Tibial artery (tissue), 4 donors: ENCODE measurements at regions not wholly inside any gene's neighbourhood (a gene's known extent, or its start where the extent isn't known, plus 50 kb on each side); places are given as distances from the start of the nearest gene placed in this dataset.

Experiments
- DNase-seq, 2 donors: peaks; one replicate each; pipeline ENCODE4 v3.0.0-alpha.2; 2019
- H3K27ac ChIP-seq, 2 donors: fragments of 200-600 bp; sonication (generic) in 1 of 2; 1 replicate in 1 of 2; 2 replicates in 1 of 2; pipeline ENCODE4 v1.5.1; 2018 to 2019; ENCODE audit warnings: mild to moderate bottlenecking in 1 of 2
- H3K27me3 ChIP-seq, 2 donors: fragments of 200-600 bp; sonication (generic) in 1 of 2; one replicate each; pipeline versions ENCODE4 v1.5.1 to v1.6.0; 2016 to 2019
- H3K36me3 ChIP-seq, 3 donors: fragments of 200-600 bp; sonication (generic) in 2 of 3; one replicate each; pipeline ENCODE4 v1.5.1; 2016 to 2019; ENCODE audit warnings: mild to moderate bottlenecking in 2 of 3
- H3K4me1 ChIP-seq, 4 donors: fragments of 200-600 bp; sonication (generic) in 2 of 4; 1 replicate in 3 of 4; 2 replicates in 1 of 4; pipeline ENCODE4 v1.5.1; 2016 to 2019
- H3K4me3 ChIP-seq, 2 donors: fragments of 200-600 bp; sonication (generic) in 1 of 2; 1 replicate in 1 of 2; 2 replicates in 1 of 2; pipeline ENCODE4 v1.5.1; 2018 to 2019; ENCODE audit warnings: mild to moderate bottlenecking in 2 of 2
- H3K9me3 ChIP-seq, 3 donors: fragments of 200-600 bp; sonication (generic) in 1 of 3; one replicate each; pipeline ENCODE4 v1.5.1; 2016 to 2019
- intact Hi-C: fragments of 100-400 bp; cut with DNase I; formaldehyde crosslinking; loops from one replicate; pipeline ENCODE4 v1.15.0; 2023; ENCODE audit warnings: low total_unique reads
- TF ChIP-seq, protein P1 (sequence below), 2 experiments: fragments of 200-600 bp in 1 of 2; fragments of 450-650 bp in 1 of 2; IDR thresholded peaks; one replicate each; pipeline ENCODE4 v1.5.1; 2017 to 2019; ENCODE audit warnings: antibody characterized with exemption in 2 of 2, mild to moderate bottlenecking in 1 of 2, moderate library complexity in 1 of 2

DNA sequence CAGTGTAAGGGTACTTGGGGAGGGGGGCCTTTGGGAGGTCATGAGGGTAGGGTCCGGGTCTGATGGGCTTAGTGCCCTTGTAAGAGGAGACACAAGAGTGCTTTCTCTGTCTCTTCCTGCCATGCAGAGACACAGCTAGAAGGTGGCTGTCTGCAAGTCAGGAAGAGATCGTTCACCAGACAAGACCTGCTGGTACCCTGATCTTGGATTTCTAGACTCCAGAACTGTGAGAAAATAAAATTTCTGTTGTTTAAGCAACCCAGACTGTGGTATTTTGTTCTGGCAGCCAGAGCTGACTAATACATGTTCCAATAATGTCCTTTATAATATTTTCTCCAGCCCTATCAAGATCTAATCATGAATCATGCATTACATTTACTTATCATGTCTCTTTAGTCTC lies 130.0 kb upstream of the VEPH1 start:
- DNase-seq = no peak
- H3K27me3 ChIP-seq = no peaks in the 10 kb centered on the region
- H3K4me1 ChIP-seq = peaks cover 0 to 10% (median 0%) of the 10 kb centered on the region in 4 donors
- TF ChIP-seq, protein P1, sequence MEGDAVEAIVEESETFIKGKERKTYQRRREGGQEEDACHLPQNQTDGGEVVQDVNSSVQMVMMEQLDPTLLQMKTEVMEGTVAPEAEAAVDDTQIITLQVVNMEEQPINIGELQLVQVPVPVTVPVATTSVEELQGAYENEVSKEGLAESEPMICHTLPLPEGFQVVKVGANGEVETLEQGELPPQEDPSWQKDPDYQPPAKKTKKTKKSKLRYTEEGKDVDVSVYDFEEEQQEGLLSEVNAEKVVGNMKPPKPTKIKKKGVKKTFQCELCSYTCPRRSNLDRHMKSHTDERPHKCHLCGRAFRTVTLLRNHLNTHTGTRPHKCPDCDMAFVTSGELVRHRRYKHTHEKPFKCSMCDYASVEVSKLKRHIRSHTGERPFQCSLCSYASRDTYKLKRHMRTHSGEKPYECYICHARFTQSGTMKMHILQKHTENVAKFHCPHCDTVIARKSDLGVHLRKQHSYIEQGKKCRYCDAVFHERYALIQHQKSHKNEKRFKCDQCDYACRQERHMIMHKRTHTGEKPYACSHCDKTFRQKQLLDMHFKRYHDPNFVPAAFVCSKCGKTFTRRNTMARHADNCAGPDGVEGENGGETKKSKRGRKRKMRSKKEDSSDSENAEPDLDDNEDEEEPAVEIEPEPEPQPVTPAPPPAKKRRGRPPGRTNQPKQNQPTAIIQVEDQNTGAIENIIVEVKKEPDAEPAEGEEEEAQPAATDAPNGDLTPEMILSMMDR (IDR thresholded peaks at IDR 0.05) = no peak
- no peak overlapping the region for H3K4me3 ChIP-seq
- intact Hi-C loops = no loop called here
- no peaks in the 10 kb centered on the region for H3K36me3 ChIP-seq
- no peak overlapping the region for H3K27ac ChIP-seq
- peaks cover 0 to 10% (median 0%) of the 10 kb centered on the region in 3 donors for H3K9me3 ChIP-seq

DNA sequence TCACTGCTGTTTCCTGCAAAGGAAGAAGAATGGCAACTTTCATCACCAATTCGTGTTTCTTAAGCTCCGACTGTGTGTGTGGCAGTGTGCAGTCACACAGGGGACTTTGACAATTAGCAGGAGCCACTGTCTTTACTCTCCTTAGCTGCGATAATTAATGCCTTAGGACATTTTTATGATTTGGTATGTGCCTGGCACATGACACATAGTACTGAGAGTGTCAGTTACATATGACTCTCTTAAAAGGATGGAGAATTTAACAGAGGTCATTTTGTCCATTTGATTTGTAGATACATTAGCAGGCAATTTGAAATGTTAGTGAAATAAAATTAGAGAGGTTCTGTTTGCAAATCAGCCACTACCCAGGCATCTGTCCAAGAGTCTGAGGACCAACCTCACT lies 128.9 kb upstream of the VEPH1 start:
- H3K27ac ChIP-seq = no peak overlapping the region
- no peaks in the 10 kb centered on the region for H3K27me3 ChIP-seq
- H3K4me3 ChIP-seq = no peak overlapping the region
- TF ChIP-seq, protein P1 (IDR thresholded peaks at IDR 0.05) = no peak
- H3K4me1 ChIP-seq = peaks cover 0 to 10% (median 0%) of the 10 kb centered on the region in 4 donors
- no peak for DNase-seq
- no peaks in the 10 kb centered on the region for H3K36me3 ChIP-seq
- intact Hi-C loops = no loop called here
- H3K9me3 ChIP-seq = no peaks in the 10 kb centered on the region

- TF ChIP-seq, protein P1 (IDR thresholded peaks at IDR 0.05) = no peak
- no peak overlapping the region for H3K27ac ChIP-seq
- H3K4me3 ChIP-seq = no peak overlapping the region
- H3K36me3 ChIP-seq = no peaks in the 10 kb centered on the region
- no peak for DNase-seq
- intact Hi-C loops = no loop called here
- no peaks in the 10 kb centered on the region for H3K9me3 ChIP-seq
- no peaks in the 10 kb centered on the region for H3K27me3 ChIP-seq
- peaks cover 0 to 10% (median 0%) of the 10 kb centered on the region in 4 donors for H3K4me1 ChIP-seq
These were observed 128.3 kb upstream of the VEPH1 start for GRCh38 chr3:157631478-157631877.

- H3K9me3 ChIP-seq = no peaks in the 10 kb centered on the region
- no peak for DNase-seq
- H3K27ac ChIP-seq = no peak overlapping the region
- H3K4me3 ChIP-seq = no peak overlapping the region
- intact Hi-C loops = no loop called here
- no peaks in the 10 kb centered on the region for H3K4me1 ChIP-seq
- no peaks in the 10 kb centered on the region for H3K36me3 ChIP-seq
- H3K27me3 ChIP-seq = no peaks in the 10 kb centered on the region
- TF ChIP-seq, protein P1 (IDR thresholded peaks at IDR 0.05) = no peak
These were observed 123.6 kb upstream of the VEPH1 start for GRCh38 chr3:157626817-157627216.

DNA sequence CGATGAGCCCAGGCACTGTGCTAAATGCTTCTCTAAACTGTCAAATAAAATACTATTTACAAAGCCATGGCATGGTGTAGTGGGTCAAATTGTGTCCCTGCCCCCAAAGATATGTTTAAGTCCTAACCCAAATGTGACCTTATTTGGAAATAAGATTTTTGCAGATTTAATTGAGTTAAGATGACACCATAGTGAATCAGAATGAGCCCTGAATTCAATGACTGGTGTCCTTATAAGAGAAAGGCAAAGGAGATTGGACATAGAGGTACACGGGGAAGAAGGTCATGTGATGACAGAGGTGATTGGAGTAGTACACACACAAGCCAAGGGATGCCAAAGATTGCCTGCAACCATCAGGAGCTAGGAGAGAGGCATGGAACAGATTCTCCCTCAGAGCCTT lies 121.6 kb upstream of the VEPH1 start:
- Histone ChIP-seq H3K4me3 (no peak overlapping the region), H3K27me3 (no peaks in the 10 kb centered on the region), H3K27ac (no peak overlapping the region), H3K4me1 (no peaks in the 10 kb centered on the region), H3K36me3 (no peaks in the 10 kb centered on the region), H3K9me3 (no peaks in the 10 kb centered on the region)
- TF ChIP-seq, protein P1 (IDR thresholded peaks at IDR 0.05) = no peak
- DNase-seq = no peak
- intact Hi-C loops = no loop called here

DNA sequence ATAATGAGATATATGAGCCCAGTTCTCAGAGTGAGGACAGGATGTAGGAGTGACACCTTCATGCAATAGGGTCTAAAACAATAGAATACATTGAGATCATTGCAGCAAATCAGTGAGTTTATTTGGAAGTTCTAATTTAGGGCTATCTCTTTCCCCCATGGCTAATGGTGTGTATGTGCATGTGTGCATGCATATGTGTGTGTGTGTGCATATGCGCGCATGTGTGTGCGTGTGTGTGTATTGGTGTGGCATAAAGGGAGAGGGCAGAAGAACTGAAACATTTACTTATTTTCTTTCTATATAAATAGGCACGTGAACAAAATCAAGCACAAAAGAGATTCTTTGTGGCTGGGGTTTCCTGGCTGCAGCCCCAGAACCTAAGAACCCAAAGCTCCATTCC lies 115.7 kb upstream of the VEPH1 start:
- Histone ChIP-seq H3K4me3 (no peak overlapping the region), H3K27me3 (no peaks in the 10 kb centered on the region), H3K9me3 (no peaks in the 10 kb centered on the region), H3K36me3 (no peaks in the 10 kb centered on the region), H3K4me1 (peaks cover 0 to 4% (median 1%) of the 10 kb centered on the region in 4 donors), H3K27ac (no peak overlapping the region)
- intact Hi-C loops = loop anchor here (5.0 to 10.0 kb wide), 2 partner anchors 813 to 916 kb away; no protein-coding TSS in a partner anchor
- DNase-seq = no peak
- TF ChIP-seq, protein P1 (IDR thresholded peaks at IDR 0.05) = no peak
